ENCODE measurements at regions not wholly inside any gene's neighbourhood (a gene's known extent, or its start where the extent isn't known, plus 50 kb on each side); places are given as distances from the start of the nearest gene placed in this dataset.

DNA sequence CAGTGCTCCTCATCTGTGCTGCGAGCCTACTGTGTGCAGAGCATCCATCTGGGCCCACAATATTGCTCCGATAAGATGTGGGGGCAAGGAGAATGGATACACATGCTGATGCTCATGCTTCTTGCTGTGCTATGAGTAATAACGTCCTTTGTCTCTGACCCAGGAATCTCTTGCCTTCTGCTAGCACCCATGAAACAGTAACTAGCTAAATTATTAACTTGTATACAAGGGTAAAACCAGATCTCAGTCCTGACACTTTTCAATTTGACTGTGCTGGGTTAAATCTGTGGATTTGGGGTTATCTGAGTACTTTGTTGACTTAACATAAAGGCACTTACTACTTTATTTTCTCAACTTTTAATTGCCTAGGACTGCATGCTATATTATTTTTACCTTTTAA lies 357.6 kb downstream of the SLC4A3 start:
- TF ChIP-seq POLR2A (IDR thresholded peaks at IDR 0.05) (no peak), CTCF (IDR thresholded peaks at IDR 0.05) (no peak), POLR2AphosphoS5 (IDR thresholded peaks at IDR 0.05) (no peak)
- no peak for DNase-seq (ENCODE audit: low spot score)
- intact Hi-C loops (cut with DNase I): no loop called here
- Histone ChIP-seq H3K36me3 (no peaks in the 10 kb centered on the region), H3K9me3 (no peaks in the 10 kb centered on the region), H3K4me3 (no peak overlapping the region), H3K27me3 (replicated peaks; ENCODE audit: insufficient read depth) (no peaks in the 10 kb centered on the region), H3K27ac (no peak overlapping the region), H3K4me1 (replicated peaks) (no peaks in the 10 kb centered on the region)
- WGBS: 84% methylated on average over 3 of the region's 3 CpGs

- no peaks in the 10 kb centered on the region for H3K4me1 ChIP-seq (replicated peaks)
- no peaks in the 10 kb centered on the region for H3K27me3 ChIP-seq (replicated peaks; ENCODE audit: insufficient read depth)
- 62% methylated on average over 2 of the region's 2 CpGs for WGBS
- intact Hi-C loops (cut with DNase I): no loop called here
- DNase-seq (ENCODE audit: low spot score): no peak
- no peak for TF ChIP-seq POLR2AphosphoS5 (IDR thresholded peaks at IDR 0.05)
- TF ChIP-seq POLR2A (IDR thresholded peaks at IDR 0.05): no peak
- no peak for TF ChIP-seq CTCF (IDR thresholded peaks at IDR 0.05)
- no peak overlapping the region for H3K4me3 ChIP-seq
- no peaks in the 10 kb centered on the region for H3K36me3 ChIP-seq
- H3K27ac ChIP-seq: no peak overlapping the region
- H3K9me3 ChIP-seq: no peaks in the 10 kb centered on the region
Observed at GRCh38 chr2:219987830-219988229, 360.4 kb downstream of the SLC4A3 start.

GRCh38 chr2:219989744-219990143 lies 362.3 kb downstream of the SLC4A3 start:
- H3K4me1 ChIP-seq (replicated peaks): no peaks in the 10 kb centered on the region
- H3K36me3 ChIP-seq: no peaks in the 10 kb centered on the region
- DNase-seq (ENCODE audit: low spot score): no peak
- H3K27ac ChIP-seq: no peak overlapping the region
- intact Hi-C loops (cut with DNase I): no loop called here
- no peaks in the 10 kb centered on the region for H3K27me3 ChIP-seq (replicated peaks; ENCODE audit: insufficient read depth)
- H3K4me3 ChIP-seq: no peak overlapping the region
- TF ChIP-seq POLR2A (IDR thresholded peaks at IDR 0.05): no peak
- TF ChIP-seq CTCF (IDR thresholded peaks at IDR 0.05): no peak
- no peak for TF ChIP-seq POLR2AphosphoS5 (IDR thresholded peaks at IDR 0.05)
- WGBS: 70% methylated on average over 7 of the region's 7 CpGs
- H3K9me3 ChIP-seq: no peaks in the 10 kb centered on the region

DNA sequence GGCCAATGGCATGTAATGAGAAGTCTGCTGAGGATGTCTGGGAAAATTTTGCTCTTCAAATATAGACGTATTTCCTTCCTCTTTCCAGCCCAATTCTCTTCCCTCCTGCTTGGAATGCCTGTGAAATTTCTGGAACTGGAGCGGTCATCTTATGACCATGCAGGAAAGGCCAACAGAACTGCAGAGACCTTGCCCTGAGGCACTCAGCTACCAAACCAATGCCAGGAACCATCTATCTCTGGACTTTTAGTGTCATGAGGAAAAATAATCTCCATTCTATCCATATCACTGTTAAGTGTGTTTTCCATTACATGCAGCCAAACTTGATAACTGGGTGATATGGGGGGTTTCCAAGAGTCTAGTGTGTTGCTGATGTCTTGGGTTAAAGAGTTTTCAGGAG lies 363.7 kb downstream of the SLC4A3 start:
- H3K36me3 ChIP-seq: no peaks in the 10 kb centered on the region
- no peak overlapping the region for H3K4me3 ChIP-seq
- WGBS: 95% methylated on average over 2 of the region's 2 CpGs
- no peak for TF ChIP-seq CTCF (IDR thresholded peaks at IDR 0.05)
- no peak for TF ChIP-seq POLR2AphosphoS5 (IDR thresholded peaks at IDR 0.05)
- TF ChIP-seq POLR2A (IDR thresholded peaks at IDR 0.05): no peak
- no peak for DNase-seq (ENCODE audit: low spot score)
- no peaks in the 10 kb centered on the region for H3K4me1 ChIP-seq (replicated peaks)
- H3K27ac ChIP-seq: no peak overlapping the region
- intact Hi-C loops (cut with DNase I): no loop called here
- no peaks in the 10 kb centered on the region for H3K27me3 ChIP-seq (replicated peaks; ENCODE audit: insufficient read depth)
- H3K9me3 ChIP-seq: no peaks in the 10 kb centered on the region

DNA sequence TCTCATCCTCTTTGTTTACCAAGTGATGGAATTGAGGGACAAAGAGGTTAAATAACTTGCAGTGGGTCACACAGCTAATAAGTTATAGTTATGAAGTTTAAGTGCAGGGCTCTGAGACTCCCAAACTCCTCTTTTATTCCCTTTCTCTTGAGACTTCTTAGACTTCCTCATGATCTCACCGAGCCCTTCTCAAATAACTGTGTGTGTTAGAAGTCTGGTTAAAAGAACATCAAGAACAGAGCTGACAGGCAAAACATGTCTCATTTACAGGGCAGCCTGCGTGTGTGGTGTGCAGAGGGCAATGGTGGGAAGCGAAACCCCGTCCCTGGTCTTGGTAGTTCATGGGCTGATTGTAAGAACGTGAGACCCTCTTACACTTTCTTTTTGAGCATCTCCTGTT lies 368.0 kb downstream of the SLC4A3 start:
- no peak overlapping the region for H3K4me3 ChIP-seq
- no peaks in the 10 kb centered on the region for H3K36me3 ChIP-seq
- 82% methylated on average over 5 of the region's 5 CpGs for WGBS
- no peaks in the 10 kb centered on the region for H3K27me3 ChIP-seq (replicated peaks; ENCODE audit: insufficient read depth)
- H3K4me1 ChIP-seq (replicated peaks): no peaks in the 10 kb centered on the region
- intact Hi-C loops (cut with DNase I): no loop called here
- TF ChIP-seq POLR2A (IDR thresholded peaks at IDR 0.05) (no peak), POLR2AphosphoS5 (IDR thresholded peaks at IDR 0.05) (no peak), CTCF (IDR thresholded peaks at IDR 0.05) (no peak)
- no peak for DNase-seq (ENCODE audit: low spot score)
- no peaks in the 10 kb centered on the region for H3K9me3 ChIP-seq
- no peak overlapping the region for H3K27ac ChIP-seq
